GM12801 (cell line): ENCODE measurements at regions not wholly inside any gene's neighbourhood (a gene's known extent, or its start where the extent isn't known, plus 50 kb on each side); places are given as distances from the start of the nearest gene placed in this dataset.

Experiments
- TF ChIP-seq, protein P1 (sequence below): IDR thresholded peaks from one replicate; pipeline ENCODE4 v1.5.1; 2011; ENCODE audit warnings: control low read depth; ENCODE audit not compliant: insufficient read length; ENCODE audit errors: extremely low read depth

DNA sequence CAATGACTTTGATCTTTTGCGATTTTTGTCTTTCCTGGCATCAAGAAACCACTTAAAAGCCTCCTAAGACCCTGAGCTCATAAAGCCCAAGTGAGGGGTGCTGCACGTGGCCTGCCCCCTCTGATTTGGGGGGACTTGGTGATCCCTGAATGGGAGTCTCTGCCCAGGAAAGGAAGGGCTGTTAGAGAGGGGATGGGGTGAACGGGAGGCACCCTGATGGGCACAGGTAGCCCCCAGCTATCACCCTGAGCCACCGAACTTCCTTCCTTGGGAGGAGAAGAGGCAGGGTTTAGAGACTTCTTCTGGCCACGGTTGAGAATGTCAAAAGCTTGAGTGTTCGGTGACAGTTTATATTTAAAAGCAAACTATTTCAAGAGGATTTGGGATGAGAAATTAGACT lies 305.5 kb downstream of the ZNF536 start:
- TF ChIP-seq, protein P1, sequence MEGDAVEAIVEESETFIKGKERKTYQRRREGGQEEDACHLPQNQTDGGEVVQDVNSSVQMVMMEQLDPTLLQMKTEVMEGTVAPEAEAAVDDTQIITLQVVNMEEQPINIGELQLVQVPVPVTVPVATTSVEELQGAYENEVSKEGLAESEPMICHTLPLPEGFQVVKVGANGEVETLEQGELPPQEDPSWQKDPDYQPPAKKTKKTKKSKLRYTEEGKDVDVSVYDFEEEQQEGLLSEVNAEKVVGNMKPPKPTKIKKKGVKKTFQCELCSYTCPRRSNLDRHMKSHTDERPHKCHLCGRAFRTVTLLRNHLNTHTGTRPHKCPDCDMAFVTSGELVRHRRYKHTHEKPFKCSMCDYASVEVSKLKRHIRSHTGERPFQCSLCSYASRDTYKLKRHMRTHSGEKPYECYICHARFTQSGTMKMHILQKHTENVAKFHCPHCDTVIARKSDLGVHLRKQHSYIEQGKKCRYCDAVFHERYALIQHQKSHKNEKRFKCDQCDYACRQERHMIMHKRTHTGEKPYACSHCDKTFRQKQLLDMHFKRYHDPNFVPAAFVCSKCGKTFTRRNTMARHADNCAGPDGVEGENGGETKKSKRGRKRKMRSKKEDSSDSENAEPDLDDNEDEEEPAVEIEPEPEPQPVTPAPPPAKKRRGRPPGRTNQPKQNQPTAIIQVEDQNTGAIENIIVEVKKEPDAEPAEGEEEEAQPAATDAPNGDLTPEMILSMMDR: no peak

DNA sequence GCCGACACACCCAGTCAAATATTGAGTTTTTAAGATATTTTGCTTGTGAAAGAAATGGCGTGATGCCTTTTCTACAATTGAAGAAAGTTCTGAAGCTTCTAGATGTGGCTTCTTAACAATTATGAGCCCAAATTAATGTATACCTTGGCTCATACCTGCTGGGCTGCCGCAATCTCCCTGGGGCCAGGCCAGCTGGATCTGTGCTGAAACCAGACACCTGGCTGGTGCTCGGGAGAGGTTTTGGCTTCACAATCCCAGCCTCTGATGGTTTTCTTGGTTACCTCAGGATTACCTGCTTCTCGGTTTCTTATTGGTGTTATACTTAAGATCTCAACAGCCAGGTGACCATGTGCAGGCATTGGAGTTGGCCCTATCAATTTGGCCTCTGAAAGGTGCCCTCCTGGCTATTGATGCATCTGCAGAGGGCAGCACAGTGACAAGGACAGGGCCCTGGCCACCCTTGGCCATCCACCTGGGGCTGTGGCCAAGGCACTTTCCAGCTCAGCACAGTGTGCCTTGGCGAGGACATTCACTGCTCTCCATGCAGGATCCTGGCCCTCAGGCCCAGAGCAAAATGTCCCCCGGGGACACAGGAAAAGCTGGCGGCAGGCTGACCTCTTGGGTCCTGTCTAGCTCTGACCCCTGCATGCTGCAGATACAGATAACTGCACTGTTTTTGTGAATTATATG lies 305.0 kb downstream of the ZNF536 start:
- TF ChIP-seq, protein P1: no peak

DNA sequence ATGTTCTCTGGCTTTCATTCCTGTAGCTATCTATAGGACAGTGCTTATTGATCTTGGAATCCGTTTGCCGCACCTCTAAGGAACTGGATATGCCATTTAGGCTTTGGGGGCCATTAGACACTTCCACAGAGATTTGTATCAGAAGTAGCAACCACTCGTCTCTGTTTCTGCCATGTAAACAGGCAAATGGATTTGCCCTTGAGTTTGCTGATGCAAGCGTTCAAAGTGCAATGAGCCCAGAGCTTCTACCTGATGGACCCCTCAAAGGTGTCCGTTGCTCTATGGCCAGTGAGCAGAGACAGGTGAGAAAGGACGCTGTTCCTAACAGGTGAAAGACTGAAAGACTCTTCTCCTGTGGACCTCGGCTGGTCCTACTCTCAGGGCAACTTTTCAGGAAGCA lies 302.9 kb downstream of the ZNF536 start:
- TF ChIP-seq, protein P1: no peak

DNA sequence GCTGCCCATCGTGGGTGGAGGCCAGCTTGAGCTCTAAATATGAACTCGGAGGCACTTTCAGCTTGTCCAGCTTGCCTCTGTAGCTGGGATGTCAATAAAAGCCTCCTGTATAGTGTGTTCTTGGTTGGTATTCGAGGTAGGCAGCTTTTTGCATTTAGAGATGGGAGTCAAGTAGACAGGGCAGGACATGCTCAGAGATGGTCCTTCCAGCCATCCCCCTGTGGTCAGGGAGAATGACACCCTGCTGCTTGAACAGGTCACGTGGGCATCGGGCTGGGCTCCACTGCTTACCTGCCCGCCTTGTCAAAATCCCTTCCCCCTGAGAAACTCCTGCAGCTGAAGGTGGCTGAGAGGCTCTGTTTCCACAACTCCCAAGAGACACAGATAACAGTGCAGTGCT lies 302.5 kb downstream of the ZNF536 start:
- TF ChIP-seq, protein P1: no peak

DNA sequence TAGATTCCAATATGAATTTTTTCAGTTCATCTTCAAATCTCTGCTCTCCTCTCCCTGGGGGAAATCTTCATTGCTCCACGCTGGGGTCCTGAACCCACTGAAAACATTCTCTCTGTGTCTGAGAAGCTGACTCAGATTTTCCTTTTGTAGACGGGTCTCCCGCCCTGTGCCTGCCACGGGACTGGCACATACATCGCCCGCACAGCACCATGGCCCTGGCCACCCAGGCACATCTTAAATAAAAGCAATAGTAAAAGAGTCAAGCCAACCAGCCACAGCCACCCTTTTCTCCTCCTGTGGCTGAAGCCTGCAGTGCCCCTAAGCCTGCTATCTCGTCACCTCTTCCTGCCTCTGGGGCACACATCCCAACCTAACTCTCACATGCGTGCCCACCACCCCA lies 301.2 kb downstream of the ZNF536 start:
- TF ChIP-seq, protein P1: no peak

DNA sequence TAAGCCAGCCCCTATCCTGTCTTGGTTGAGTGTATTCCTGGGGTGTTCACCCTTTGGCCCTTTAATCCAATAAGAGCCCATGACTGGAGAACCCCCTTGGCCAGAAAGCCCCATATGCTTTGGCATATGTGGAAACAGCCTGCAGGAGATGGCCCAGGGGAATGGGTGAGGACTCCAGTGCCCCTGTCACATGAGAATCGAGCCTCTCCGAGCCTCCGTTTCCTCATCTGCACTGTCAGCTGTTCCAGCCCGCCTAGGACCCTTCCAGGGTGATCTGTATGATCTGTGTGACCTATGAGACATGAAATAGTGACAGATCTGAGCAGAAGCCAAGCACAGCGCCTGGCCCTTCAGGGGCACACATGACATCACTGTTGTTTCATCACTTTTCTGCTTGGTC lies 300.7 kb downstream of the ZNF536 start:
- TF ChIP-seq, protein P1: no peak

DNA sequence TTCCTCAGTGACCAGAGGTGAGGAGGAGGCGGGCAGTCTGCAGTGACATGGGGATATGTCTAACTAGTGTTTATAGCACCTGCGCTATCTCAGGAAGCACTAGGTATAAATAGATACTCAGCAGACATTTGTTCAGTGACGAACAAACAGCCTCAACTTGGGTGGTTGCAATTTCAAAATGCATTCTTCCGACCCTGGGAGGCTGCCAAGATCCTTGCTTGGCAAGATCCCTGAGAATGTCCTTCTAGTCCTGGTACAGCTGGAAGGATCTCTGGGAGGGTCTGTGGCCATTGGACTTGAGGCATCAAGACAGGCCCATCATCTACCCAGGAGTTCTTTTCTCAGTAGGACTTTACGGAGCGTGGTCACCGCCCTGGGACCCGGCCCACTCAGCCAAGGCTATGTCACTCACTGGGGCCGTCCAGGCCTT lies 299.5 kb downstream of the ZNF536 start:
- TF ChIP-seq, protein P1: no peak
